NB4 (cell line): ENCODE measurements at regions not wholly inside any gene's neighbourhood (a gene's known extent, or its start where the extent isn't known, plus 50 kb on each side); places are given as distances from the start of the nearest gene placed in this dataset.

Experiments used
- DNase-seq: peaks from one replicate; pipeline ENCODE4 v3.0.0; 2010; ENCODE audit warnings: low read depth
- H3K4me3 ChIP-seq: one replicate; pipeline ENCODE4 v1.5.1; 2011; ENCODE audit warnings: mild to moderate bottlenecking, low read depth, low read length, moderate library complexity
- CTCF ChIP-seq: IDR thresholded peaks from one replicate; pipeline ENCODE4 v1.5.1; 2012; ENCODE audit warnings: low read depth, low read length
- MYC ChIP-seq: IDR thresholded peaks from 2 replicates; pipeline ENCODE4 v1.6.1; 2011; ENCODE audit warnings: low read depth, low read length
- POLR2A ChIP-seq: IDR thresholded peaks from 2 replicates; pipeline ENCODE4 v1.6.1; 2011; ENCODE audit warnings: mild to moderate bottlenecking; ENCODE audit not compliant: insufficient read length; ENCODE audit errors: extremely low read depth
- TF ChIP-seq, protein P1 (sequence below): IDR thresholded peaks from 2 replicates; pipeline ENCODE4 v1.6.1; 2011; ENCODE audit warnings: low read depth, low read length

DNA sequence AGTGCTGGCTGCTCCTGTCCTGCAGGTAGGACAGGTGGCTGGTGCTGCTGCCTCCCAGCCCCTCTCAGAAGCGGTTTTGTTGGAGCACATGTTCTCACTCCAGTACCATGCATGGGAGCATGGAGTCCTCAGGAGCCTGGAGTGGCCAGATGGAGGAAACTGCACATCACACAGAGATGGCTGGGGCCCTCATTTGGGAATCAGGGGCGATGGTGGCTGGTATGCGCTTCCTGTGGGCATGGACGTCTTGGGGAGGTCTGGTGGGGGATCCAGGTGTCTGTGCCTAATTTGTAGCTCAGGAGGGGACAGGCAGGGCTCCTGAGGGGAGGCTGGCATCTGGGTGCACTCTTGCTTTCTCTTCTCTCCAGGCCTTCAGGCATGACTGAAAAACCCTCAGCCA is 168.2 kb downstream of the KLF13 start:
- no peak for DNase-seq
- no peak for TF ChIP-seq MYC
- TF ChIP-seq, protein P1, sequence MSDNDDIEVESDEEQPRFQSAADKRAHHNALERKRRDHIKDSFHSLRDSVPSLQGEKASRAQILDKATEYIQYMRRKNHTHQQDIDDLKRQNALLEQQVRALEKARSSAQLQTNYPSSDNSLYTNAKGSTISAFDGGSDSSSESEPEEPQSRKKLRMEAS = no peak
- TF ChIP-seq CTCF = no peak
- no peak for TF ChIP-seq POLR2A

GRCh38 chr15:31495281-31495680 is 168.6 kb downstream of the KLF13 start:
- TF ChIP-seq, protein P1 = no peak
- no peak for TF ChIP-seq MYC
- TF ChIP-seq POLR2A = no peak
- no peak for TF ChIP-seq CTCF
- no peak overlapping the region for H3K4me3 ChIP-seq
- no peak for DNase-seq

More for the DNA sequence above, 168.2 kb downstream of the KLF13 start:
- no peak overlapping the region for H3K4me3 ChIP-seq

DNA sequence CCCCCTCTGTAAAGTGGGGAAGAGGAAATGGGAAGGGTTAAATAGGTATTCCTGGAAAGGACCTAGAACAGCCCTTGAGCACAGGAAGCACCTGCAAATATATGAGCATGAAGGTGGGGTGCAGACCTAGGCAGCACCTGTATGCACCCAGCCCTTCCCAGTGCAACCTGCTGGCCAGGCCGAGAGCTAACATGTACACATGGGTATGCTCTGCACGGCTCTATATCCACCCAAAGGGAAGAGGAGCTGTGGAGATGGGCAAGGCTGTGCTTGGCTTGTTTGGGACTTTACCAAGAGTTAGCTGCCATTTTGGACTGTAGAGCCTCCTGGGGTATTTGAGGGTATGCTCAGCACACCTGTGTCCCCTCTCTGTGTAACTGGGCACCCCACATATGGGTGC is 171.2 kb downstream of the KLF13 start:
- no peak overlapping the region for H3K4me3 ChIP-seq

DNA sequence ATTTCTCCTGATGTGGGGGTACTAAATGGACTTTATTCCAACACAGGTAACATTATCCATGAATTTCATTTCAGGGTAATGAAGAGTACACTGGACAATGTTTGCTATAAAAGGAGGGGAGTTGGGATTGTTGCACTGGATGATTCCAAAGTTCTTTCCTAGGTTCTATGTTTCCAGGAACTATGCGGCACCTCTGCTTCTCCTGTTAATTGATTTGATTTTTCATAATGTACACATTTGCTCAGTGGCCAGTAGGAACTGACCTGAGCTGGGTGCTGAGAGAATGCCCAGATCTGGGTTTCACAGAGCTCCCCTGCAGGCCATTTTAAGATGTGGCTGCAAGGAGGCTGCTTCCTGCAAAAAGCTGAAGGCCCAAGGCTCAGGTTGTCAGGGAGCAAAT is 171.7 kb downstream of the KLF13 start:
- no peak for DNase-seq
- TF ChIP-seq CTCF (no peak), MYC (no peak), POLR2A (no peak)
- TF ChIP-seq, protein P1 = no peak
- H3K4me3 ChIP-seq = no peak overlapping the region

More for the DNA sequence above, 171.2 kb downstream of the KLF13 start:
- TF ChIP-seq CTCF (no peak), POLR2A (no peak), MYC (no peak)
- TF ChIP-seq, protein P1 = no peak
- no peak for DNase-seq

- TF ChIP-seq, protein P1 = no peak
- DNase-seq = no peak
- H3K4me3 ChIP-seq = no peak overlapping the region
Measured at GRCh38 chr15:31498756-31499155, 172.1 kb downstream of the KLF13 start.

DNA sequence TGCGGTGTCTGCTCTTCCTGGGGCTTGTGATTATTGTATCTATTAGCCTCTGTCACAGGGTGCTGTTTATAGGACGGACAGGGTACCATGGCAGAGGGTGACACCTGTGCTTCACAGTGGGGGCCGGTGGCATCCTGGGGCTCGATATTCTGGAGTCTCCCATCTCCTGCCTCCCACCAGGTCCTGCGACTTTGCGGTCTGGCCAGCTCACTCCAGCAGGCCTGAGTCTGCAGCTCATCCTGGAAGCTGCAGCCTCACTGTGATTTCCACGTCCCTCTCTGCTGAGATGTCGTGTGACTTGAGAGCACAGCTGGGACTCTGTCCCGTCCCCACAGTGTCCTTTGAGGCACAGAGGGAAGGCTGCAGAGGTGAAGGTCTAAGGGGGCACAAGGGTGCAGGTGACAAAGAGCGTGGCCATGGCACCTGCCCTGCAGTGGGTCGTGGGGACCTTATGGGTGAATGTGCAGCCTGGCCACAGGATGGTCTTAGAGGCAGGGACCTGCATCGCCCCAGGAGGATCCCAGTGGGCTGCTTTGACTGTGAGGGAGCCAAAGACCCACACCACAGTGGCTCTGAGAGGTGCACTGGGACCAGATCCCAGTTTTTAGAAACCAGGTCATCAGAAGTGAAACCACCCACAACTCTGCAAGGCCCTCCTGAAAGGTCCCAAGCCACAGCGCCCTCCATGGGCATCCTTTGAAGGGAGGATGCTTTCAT is 172.8 kb downstream of the KLF13 start:
- no peak for DNase-seq
- TF ChIP-seq CTCF (no peak), POLR2A (no peak), MYC (no peak)
- TF ChIP-seq, protein P1 = no peak
- H3K4me3 ChIP-seq = no peak overlapping the region
